Coronary artery (tissue), 2 donors: ENCODE measurements at regions not wholly inside any gene's neighbourhood (a gene's known extent, or its start where the extent isn't known, plus 50 kb on each side); places are given as distances from the start of the nearest gene placed in this dataset.
"Not testable (repeated sequence)": the region's sequence is repeated elsewhere in the genome, so short reads cannot be mapped to it uniquely, and the experiment has no call there.

Experiments
- DNase-seq: peaks from one replicate; pipeline ENCODE4 v3.0.0-alpha.2; 2017; ENCODE audit warnings: low spot score
- H3K27ac ChIP-seq, 2 donors: fragments of 200-600 bp; sonication (generic); one replicate each; pipeline ENCODE4 v1.5.1; 2016 to 2019
- H3K4me3 ChIP-seq: fragments of 200-600 bp; sonication (generic); 2 replicates; pipeline ENCODE4 v1.5.1; 2016; ENCODE audit warnings: mild to moderate bottlenecking, moderate library complexity
- TF ChIP-seq, protein P1 (sequence below): fragments of 200-600 bp; sonication (generic); IDR thresholded peaks from one replicate; pipeline ENCODE4 v1.5.1; 2019; ENCODE audit warnings: antibody characterized with exemption

- DNase-seq, result no peak
- Histone ChIP-seq H3K4me3 (no peak overlapping the region), H3K27ac (no peak overlapping the region)
- TF ChIP-seq, protein P1, sequence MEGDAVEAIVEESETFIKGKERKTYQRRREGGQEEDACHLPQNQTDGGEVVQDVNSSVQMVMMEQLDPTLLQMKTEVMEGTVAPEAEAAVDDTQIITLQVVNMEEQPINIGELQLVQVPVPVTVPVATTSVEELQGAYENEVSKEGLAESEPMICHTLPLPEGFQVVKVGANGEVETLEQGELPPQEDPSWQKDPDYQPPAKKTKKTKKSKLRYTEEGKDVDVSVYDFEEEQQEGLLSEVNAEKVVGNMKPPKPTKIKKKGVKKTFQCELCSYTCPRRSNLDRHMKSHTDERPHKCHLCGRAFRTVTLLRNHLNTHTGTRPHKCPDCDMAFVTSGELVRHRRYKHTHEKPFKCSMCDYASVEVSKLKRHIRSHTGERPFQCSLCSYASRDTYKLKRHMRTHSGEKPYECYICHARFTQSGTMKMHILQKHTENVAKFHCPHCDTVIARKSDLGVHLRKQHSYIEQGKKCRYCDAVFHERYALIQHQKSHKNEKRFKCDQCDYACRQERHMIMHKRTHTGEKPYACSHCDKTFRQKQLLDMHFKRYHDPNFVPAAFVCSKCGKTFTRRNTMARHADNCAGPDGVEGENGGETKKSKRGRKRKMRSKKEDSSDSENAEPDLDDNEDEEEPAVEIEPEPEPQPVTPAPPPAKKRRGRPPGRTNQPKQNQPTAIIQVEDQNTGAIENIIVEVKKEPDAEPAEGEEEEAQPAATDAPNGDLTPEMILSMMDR, result no peak
Observed at GRCh38 chr4:3612281-3612680, 80.1 kb upstream of the LRPAP1 start.

DNA sequence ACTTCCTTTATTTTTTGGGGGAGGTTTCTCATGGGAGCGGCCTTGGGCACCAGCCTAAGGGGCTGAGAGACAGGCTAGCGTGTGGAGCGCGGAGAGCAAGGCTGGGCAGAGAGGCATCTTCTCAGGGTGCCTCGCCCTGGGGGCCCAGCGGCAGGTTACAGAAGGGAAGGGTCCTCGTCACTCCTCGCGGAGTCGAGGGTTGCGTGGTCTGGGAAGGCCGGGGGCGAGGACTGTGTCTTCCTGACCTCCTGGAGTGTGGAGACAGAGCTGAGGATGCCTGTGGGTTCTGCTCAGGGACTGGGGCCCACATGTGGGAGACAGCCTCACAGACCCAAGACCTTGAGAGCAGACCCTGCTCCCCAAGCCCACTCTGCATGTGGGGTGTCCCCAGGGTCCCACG is 79.6 kb upstream of the LRPAP1 start:
- Histone ChIP-seq H3K27ac (no peak overlapping the region), H3K4me3 (no peak overlapping the region)
- TF ChIP-seq, protein P1, result no peak
- no peak for DNase-seq

DNA sequence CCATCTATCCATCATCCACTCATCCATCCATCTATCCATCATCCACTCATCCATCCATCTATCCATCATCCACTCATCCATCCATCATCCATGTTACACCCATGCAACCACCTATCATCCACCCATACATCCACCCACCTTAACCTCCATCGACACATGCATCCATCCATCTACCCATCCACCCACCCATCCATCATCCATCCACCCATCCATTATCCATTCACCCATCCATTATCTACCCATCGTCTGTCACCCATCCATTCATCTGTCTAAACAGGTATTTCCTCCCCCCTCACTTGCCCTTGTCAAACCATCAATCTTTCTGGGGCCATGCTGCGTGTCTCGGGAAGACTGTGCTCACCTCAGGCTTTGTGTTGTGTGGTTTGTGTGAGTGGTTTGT is 78.6 kb upstream of the LRPAP1 start:
- not testable (repeated sequence) for DNase-seq, H3K4me3 ChIP-seq, H3K27ac ChIP-seq

DNA sequence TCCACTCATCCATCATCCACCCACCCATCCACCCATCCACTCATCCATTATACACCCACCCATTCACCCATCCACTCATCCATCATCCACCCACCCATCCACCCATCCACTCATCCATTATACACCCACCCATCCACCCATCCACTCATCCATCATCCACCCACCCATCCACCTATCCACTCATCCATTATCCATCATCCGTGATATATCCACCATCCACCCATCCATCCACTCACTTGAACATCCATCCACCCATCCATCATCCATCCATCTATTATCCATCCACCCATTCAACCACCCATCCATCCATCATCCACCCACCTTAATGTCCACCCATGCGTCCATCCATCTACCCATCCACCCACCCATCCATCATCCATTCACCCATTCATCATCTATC is 77.7 kb upstream of the LRPAP1 start:
- not testable (repeated sequence) for H3K4me3 ChIP-seq, H3K27ac ChIP-seq, DNase-seq

GRCh38 chr4:3607690-3608552 is 75.7 kb upstream of the LRPAP1 start:
- H3K4me3 ChIP-seq, result no peak overlapping the region
- DNase-seq, result no peak
- TF ChIP-seq, protein P1, result no peak

DNA sequence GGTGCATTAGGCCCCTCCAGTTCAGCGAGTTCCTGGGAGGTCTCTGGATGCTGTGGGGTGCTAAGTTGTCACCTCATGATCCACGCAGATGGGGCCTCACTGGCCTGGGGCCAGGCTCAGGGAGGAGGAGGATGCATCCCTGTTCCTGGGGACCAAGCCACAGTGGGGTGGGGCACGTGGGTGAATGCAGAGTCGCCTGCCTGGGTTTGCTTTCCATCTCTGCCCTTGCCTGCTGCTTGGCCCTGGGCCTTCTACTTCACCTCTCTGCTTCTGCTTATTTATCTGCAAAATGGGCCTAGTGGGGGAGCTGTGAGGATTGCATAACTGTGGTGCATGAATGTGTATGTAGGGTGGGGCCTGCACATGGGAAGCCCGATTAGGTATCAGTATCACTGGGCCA is 74.6 kb upstream of the LRPAP1 start:
- DNase-seq, H3K4me3 ChIP-seq, H3K27ac ChIP-seq: not testable (repeated sequence)

More at GRCh38 chr4:3607690-3608552, 75.7 kb upstream of the LRPAP1 start:
- no peak overlapping the region for H3K27ac ChIP-seq

- not testable (repeated sequence) for H3K27ac ChIP-seq, H3K4me3 ChIP-seq, DNase-seq
Observed at GRCh38 chr4:3606271-3606670, 74.0 kb upstream of the LRPAP1 start.

- no peak for DNase-seq
- TF ChIP-seq, protein P1, result no peak
- Histone ChIP-seq H3K4me3 (no peak overlapping the region), H3K27ac (no peak overlapping the region)
Observed at GRCh38 chr4:3605491-3605890, 73.3 kb upstream of the LRPAP1 start.

DNA sequence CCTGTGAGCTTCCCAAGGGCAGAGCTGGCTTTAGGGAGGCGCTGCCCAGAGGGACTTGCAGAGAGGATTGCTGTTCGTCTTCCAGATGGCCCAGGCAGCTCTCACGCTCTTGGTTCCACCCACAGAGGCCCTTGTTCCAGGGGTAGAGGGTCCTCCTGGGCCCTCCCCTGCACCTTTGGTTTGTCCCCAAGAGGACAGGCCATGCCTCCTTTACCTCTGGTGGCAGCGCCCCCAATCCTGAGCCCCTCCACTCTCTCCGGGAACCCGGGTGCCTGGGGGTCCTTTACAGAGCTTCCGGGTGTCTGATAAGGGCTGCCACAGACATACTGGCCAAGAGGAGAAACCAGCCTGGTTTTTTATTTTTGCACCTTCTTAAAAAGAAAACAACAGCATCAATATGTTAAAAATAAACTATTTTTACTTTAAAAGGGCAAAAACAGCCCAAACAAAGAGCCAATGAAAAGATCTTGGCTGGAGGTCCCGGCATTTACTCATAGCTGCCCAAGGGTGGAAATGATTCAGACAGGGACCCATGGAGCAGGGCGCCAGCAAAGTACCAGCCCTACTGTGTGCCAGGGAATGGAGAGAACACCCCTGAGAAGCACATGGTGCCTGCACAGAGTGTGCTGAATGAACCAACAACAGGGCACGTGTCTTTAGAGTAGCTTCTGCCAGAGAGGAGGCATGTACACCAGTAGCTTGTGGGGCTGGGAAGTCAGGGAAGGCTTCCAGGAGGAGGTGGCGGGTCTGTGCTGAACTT is 70.8 kb upstream of the LRPAP1 start:
- not testable (repeated sequence) for H3K27ac ChIP-seq, DNase-seq, H3K4me3 ChIP-seq
